ENCODE measurements at regions not wholly inside any gene's neighbourhood (a gene's known extent, or its start where the extent isn't known, plus 50 kb on each side); places are given as distances from the start of the nearest gene placed in this dataset.

GRCh38 chr1:232538224-232538942 is 91.5 kb downstream of the SIPA1L2 start:
- no peak for TF ChIP-seq CTCF (IDR thresholded peaks at IDR 0.05; ENCODE audit: low read depth, low read length, missing control alignments)
- in situ Hi-C loops (cut with HindIII; ENCODE audit: low sequenced_read_pairs) = no loop called here
- H3K4me3 ChIP-seq (ENCODE audit: low read depth, low read length) = no peak overlapping the region
- DNase-seq (ENCODE audit: low read depth) = peak; percentile 51

- in situ Hi-C loops (cut with HindIII; ENCODE audit: low sequenced_read_pairs) = no loop called here
- H3K4me3 ChIP-seq (ENCODE audit: low read depth, low read length) = no peak overlapping the region
- TF ChIP-seq CTCF (IDR thresholded peaks at IDR 0.05; ENCODE audit: low read depth, low read length, missing control alignments) = no peak
- DNase-seq (ENCODE audit: low read depth) = no peak
These were observed 95.1 kb downstream of the SIPA1L2 start for GRCh38 chr1:232534552-232535517.

GRCh38 chr1:232533328-232533727 is 96.6 kb downstream of the SIPA1L2 start:
- DNase-seq (ENCODE audit: low read depth) = no peak
- in situ Hi-C loops (cut with HindIII; ENCODE audit: low sequenced_read_pairs) = no loop called here
- TF ChIP-seq CTCF (IDR thresholded peaks at IDR 0.05; ENCODE audit: low read depth, low read length, missing control alignments) = no peak
- no peak overlapping the region for H3K4me3 ChIP-seq (ENCODE audit: low read depth, low read length)

- in situ Hi-C loops (cut with HindIII; ENCODE audit: low sequenced_read_pairs) = no loop called here
- DNase-seq (ENCODE audit: low read depth) = no peak
- no peak for TF ChIP-seq CTCF (IDR thresholded peaks at IDR 0.05; ENCODE audit: low read depth, low read length, missing control alignments)
- H3K4me3 ChIP-seq (ENCODE audit: low read depth, low read length) = no peak overlapping the region
These were observed 97.0 kb downstream of the SIPA1L2 start for GRCh38 chr1:232532901-232533300.

- in situ Hi-C loops (cut with HindIII; ENCODE audit: low sequenced_read_pairs) = no loop called here
- no peak overlapping the region for H3K4me3 ChIP-seq (ENCODE audit: low read depth, low read length)
- no peak for DNase-seq (ENCODE audit: low read depth)
- TF ChIP-seq CTCF (IDR thresholded peaks at IDR 0.05; ENCODE audit: low read depth, low read length, missing control alignments) = no peak
These were observed 98.6 kb downstream of the SIPA1L2 start for GRCh38 chr1:232531291-232531690.

- in situ Hi-C loops (cut with HindIII; ENCODE audit: low sequenced_read_pairs) = no loop called here
These were observed 100.2 kb downstream of the SIPA1L2 start for GRCh38 chr1:232529747-232530146.

More at GRCh38 chr1:232529747-232530146, 100.2 kb downstream of the SIPA1L2 start:
- no peak for DNase-seq (ENCODE audit: low read depth)
- no peak for TF ChIP-seq CTCF (IDR thresholded peaks at IDR 0.05; ENCODE audit: low read depth, low read length, missing control alignments)
- H3K4me3 ChIP-seq (ENCODE audit: low read depth, low read length) = no peak overlapping the region
